GM23338 (cell line): ENCODE measurements at regions not wholly inside any gene's neighbourhood (a gene's known extent, or its start where the extent isn't known, plus 50 kb on each side); places are given as distances from the start of the nearest gene placed in this dataset.
A peak's percentile ranks its signal among the peaks of the same experiment; 100 is the strongest.

Source experiments
- ATAC-seq: fragments of 200-7000 bp; cut with Tn5 transposase; 3 replicates; pipeline ENCODE4 v1.9.1; 2020
- DNase-seq: peaks from one replicate; pipeline ENCODE4 v3.0.0-alpha.2; 2015; ENCODE audit warnings: low spot score
- H2AFZ ChIP-seq: fragments of 200-600 bp; sonication (generic); 2 replicates; pipeline ENCODE4 v1.8.0; 2016; ENCODE audit warnings: antibody characterized with exemption, mild to moderate bottlenecking, moderate library complexity
- H3F3A ChIP-seq: fragments of 200-600 bp; sonication (generic); replicated peaks from 2 replicates; pipeline ENCODE4 v1.8.0; 2017; ENCODE audit warnings: antibody characterized with exemption, mixed run types, low read depth
- H3K27ac ChIP-seq: fragments of 200-600 bp; sonication (generic); 2 replicates; pipeline ENCODE4 v1.6.1; 2016; ENCODE audit warnings: low read depth
- H3K27me3 ChIP-seq: fragments of 200-600 bp; sonication (generic); 2 replicates; pipeline ENCODE4 v1.8.0; 2016; ENCODE audit warnings: mild to moderate bottlenecking, mixed run types, moderate library complexity; ENCODE audit not compliant: insufficient read depth
- H3K36me3 ChIP-seq: fragments of 200-600 bp; sonication (generic); 2 replicates; pipeline ENCODE4 v1.8.0; 2016; ENCODE audit warnings: mild to moderate bottlenecking; ENCODE audit not compliant: insufficient read depth
- H3K4me1 ChIP-seq: fragments of 200-600 bp; sonication (generic); 2 replicates; pipeline ENCODE4 v1.8.0; 2016; ENCODE audit warnings: mild to moderate bottlenecking, moderate library complexity; ENCODE audit not compliant: insufficient read depth
- H3K4me2 ChIP-seq: fragments of 200-600 bp; sonication (generic); 2 replicates; pipeline ENCODE4 v1.7.1; 2017; ENCODE audit warnings: mixed run types
- H3K4me3 ChIP-seq: fragments of 200-600 bp; sonication (generic); 2 replicates; pipeline ENCODE4 v1.6.1; 2016; ENCODE audit warnings: mixed run types
- H3K79me2 ChIP-seq: fragments of 200-600 bp; sonication (generic); replicated peaks from 2 replicates; pipeline ENCODE4 v1.8.0; 2017; ENCODE audit warnings: mild to moderate bottlenecking; ENCODE audit not compliant: insufficient read depth
- H3K9me2 ChIP-seq: fragments of 200-600 bp; sonication (generic); 2 replicates; pipeline ENCODE4 v1.8.0; 2017; ENCODE audit not compliant: insufficient read depth
- H4K20me1 ChIP-seq: fragments of 200-600 bp; sonication (generic); replicated peaks from 2 replicates; pipeline ENCODE4 v1.8.0; 2017; ENCODE audit warnings: mild to moderate bottlenecking; ENCODE audit not compliant: insufficient read depth
- H3K27ac Mint-ChIP-seq: 2 replicates; pipeline ENCODE4 v1.8.0; 2020; ENCODE audit warnings: inconsistent platforms, mild to moderate bottlenecking, moderate library complexity, mixed read lengths
- H3K27me3 Mint-ChIP-seq: 3 replicates; pipeline ENCODE4 v1.8.0; 2022; ENCODE audit warnings: low read depth, mild to moderate bottlenecking, moderate library complexity, mixed read lengths, inconsistent platforms; ENCODE audit not compliant: insufficient read depth, poor library complexity
- H3K36me3 Mint-ChIP-seq: 3 replicates; pipeline ENCODE4 v1.8.0; 2021; ENCODE audit warnings: low read depth, mild to moderate bottlenecking, inconsistent platforms, moderate library complexity, mixed read lengths
- H3K4me1 Mint-ChIP-seq: 3 replicates; pipeline ENCODE4 v1.8.0; 2020; ENCODE audit warnings: mild to moderate bottlenecking, inconsistent platforms, mixed read lengths
- H3K4me3 Mint-ChIP-seq: 3 replicates; pipeline ENCODE4 v1.8.0; 2021; ENCODE audit warnings: moderate library complexity, mild to moderate bottlenecking, inconsistent platforms, mixed read lengths
- H3K9me3 Mint-ChIP-seq: 3 replicates; pipeline ENCODE4 v1.8.0; 2020; ENCODE audit warnings: moderate library complexity, mild to moderate bottlenecking, inconsistent platforms, mixed read lengths
- JUNB ChIP-seq: IDR thresholded peaks from one replicate; pipeline ENCODE4 v1.6.1; 2016; ENCODE audit warnings: antibody characterized with exemption; ENCODE audit not compliant: unreplicated experiment
- NANOG ChIP-seq: IDR thresholded peaks from 2 replicates; pipeline ENCODE4 v1.6.1; 2016; ENCODE audit warnings: antibody characterized with exemption, borderline replicate concordance
- POLR2AphosphoS5 ChIP-seq: IDR thresholded peaks from 2 replicates; pipeline ENCODE4 v1.6.1; 2016; ENCODE audit warnings: antibody characterized with exemption, low read depth
- ZNF114 ChIP-seq: fragments of 250-450 bp; sonication (Bioruptor Pico); IDR thresholded peaks from 2 replicates; pipeline ENCODE4 v1.5.0; 2020; ENCODE audit warnings: mild to moderate bottlenecking, moderate library complexity
- TF ChIP-seq, protein P1 (sequence below), 2 experiments: fragments of 200-600 bp in 1 of 2; sonication (generic) in 1 of 2; conservative IDR thresholded peaks; 2 replicates each; pipeline versions ENCODE4 v1.5.1 to v1.6.1; 2016 to 2017; ENCODE audit warnings: antibody characterized with exemption in 2 of 2, low read depth in 2 of 2, mild to moderate bottlenecking in 2 of 2, moderate library complexity in 1 of 2
- TF ChIP-seq, protein P2 (sequence below): IDR thresholded peaks from 2 replicates; pipeline ENCODE4 v1.6.1; 2016; ENCODE audit warnings: antibody characterized with exemption
- TF ChIP-seq, protein P3 (sequence below): IDR thresholded peaks from one replicate; pipeline ENCODE4 v1.6.1; 2018; ENCODE audit warnings: antibody characterized with exemption; ENCODE audit not compliant: unreplicated experiment

DNA sequence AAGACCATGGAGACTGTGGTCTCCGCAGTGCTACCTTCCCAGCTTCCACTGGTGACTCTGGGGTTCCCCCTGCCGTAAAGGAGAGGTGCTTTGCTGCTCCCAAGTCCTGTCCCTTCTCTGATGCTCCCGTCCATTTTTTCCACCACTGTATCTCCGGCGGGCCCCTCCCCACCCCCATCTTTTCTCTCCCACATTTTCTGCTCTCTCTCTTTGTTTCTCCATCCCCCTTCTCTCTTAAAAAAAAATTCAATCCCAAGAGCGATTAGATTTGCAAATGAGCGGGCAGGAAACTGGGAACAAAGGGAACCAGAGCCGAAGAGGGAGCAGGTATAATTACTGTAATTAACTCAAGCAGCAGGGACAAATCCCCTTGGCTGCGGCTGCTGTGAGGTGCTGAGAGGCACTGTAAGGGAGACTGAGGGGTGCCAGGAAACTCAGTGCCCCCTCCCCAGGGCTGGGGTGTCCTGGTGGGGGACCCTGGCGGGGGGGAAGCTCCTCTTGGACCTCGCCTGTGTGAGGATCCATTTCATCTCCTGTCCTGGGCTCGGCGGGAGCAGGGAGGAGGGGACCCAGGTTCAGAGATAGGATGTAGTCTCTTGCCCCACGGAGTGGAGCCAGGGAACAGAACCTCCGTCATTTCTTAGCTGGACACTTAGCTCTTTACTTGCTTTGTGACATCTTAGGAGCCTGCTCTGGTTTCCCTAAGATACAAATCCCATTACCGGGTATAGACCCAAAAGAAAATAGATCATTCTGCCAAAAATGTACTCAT, 140.4 kb upstream of the NRXN3 start:
- H4K20me1 ChIP-seq, result no peaks in the 10 kb centered on the region
- H3K27me3 ChIP-seq, result no peaks in the 10 kb centered on the region
- peak overlapping the region; percentile 22 for H3K4me3 ChIP-seq
- peak overlapping the region; percentile 31 for H3K4me2 ChIP-seq
- Mint-ChIP-seq H3K27ac (peak overlapping the region; percentile 56), H3K36me3 (peaks cover 5% of the 10 kb centered on the region; the same call in 1 of the 3 replicates), H3K27me3 (peaks cover 6% of the 10 kb centered on the region), H3K4me1 (peaks cover 25% of the 10 kb centered on the region), H3K4me3 (peak overlapping the region; percentile 42; the same call in 2 of the 3 replicates), H3K9me3 (peaks cover 7% of the 10 kb centered on the region; the same call in 2 of the 3 replicates)
- peak; percentile 91 for ATAC-seq
- H3K4me1 ChIP-seq, result peaks cover 19% of the 10 kb centered on the region
- peak; percentile 75 for DNase-seq
- H3K36me3 ChIP-seq, result no peaks in the 10 kb centered on the region
- H3K79me2 ChIP-seq, result no peaks in the 10 kb centered on the region
- H3F3A ChIP-seq, result no peaks in the 10 kb centered on the region
- H2AFZ ChIP-seq, result 0 out of 2 replicates have a peak overlapping the region, but pooled peaks have one; percentile 1
- TF ChIP-seq, protein P1, sequence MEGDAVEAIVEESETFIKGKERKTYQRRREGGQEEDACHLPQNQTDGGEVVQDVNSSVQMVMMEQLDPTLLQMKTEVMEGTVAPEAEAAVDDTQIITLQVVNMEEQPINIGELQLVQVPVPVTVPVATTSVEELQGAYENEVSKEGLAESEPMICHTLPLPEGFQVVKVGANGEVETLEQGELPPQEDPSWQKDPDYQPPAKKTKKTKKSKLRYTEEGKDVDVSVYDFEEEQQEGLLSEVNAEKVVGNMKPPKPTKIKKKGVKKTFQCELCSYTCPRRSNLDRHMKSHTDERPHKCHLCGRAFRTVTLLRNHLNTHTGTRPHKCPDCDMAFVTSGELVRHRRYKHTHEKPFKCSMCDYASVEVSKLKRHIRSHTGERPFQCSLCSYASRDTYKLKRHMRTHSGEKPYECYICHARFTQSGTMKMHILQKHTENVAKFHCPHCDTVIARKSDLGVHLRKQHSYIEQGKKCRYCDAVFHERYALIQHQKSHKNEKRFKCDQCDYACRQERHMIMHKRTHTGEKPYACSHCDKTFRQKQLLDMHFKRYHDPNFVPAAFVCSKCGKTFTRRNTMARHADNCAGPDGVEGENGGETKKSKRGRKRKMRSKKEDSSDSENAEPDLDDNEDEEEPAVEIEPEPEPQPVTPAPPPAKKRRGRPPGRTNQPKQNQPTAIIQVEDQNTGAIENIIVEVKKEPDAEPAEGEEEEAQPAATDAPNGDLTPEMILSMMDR (conservative IDR thresholded peaks at IDR 0.05; ENCODE audit: low read depth in 2 of 2), result peak in 1 of 2 experiments; percentile 18; a peak in 1 of 4 replicates
- TF ChIP-seq, protein P2, sequence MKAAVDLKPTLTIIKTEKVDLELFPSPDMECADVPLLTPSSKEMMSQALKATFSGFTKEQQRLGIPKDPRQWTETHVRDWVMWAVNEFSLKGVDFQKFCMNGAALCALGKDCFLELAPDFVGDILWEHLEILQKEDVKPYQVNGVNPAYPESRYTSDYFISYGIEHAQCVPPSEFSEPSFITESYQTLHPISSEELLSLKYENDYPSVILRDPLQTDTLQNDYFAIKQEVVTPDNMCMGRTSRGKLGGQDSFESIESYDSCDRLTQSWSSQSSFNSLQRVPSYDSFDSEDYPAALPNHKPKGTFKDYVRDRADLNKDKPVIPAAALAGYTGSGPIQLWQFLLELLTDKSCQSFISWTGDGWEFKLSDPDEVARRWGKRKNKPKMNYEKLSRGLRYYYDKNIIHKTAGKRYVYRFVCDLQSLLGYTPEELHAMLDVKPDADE, result 0 out of 2 replicates have a peak, but pooled peaks have one; percentile 20
- TF ChIP-seq NANOG (peak; percentile 76), ZNF114 (CRISPR knock-in tag) (no peak; the same call in 1 of the 2 replicates), JUNB (peak; percentile 25), POLR2AphosphoS5 (peak; percentile 32; the same call in 1 of the 2 replicates)
- TF ChIP-seq, protein P3, sequence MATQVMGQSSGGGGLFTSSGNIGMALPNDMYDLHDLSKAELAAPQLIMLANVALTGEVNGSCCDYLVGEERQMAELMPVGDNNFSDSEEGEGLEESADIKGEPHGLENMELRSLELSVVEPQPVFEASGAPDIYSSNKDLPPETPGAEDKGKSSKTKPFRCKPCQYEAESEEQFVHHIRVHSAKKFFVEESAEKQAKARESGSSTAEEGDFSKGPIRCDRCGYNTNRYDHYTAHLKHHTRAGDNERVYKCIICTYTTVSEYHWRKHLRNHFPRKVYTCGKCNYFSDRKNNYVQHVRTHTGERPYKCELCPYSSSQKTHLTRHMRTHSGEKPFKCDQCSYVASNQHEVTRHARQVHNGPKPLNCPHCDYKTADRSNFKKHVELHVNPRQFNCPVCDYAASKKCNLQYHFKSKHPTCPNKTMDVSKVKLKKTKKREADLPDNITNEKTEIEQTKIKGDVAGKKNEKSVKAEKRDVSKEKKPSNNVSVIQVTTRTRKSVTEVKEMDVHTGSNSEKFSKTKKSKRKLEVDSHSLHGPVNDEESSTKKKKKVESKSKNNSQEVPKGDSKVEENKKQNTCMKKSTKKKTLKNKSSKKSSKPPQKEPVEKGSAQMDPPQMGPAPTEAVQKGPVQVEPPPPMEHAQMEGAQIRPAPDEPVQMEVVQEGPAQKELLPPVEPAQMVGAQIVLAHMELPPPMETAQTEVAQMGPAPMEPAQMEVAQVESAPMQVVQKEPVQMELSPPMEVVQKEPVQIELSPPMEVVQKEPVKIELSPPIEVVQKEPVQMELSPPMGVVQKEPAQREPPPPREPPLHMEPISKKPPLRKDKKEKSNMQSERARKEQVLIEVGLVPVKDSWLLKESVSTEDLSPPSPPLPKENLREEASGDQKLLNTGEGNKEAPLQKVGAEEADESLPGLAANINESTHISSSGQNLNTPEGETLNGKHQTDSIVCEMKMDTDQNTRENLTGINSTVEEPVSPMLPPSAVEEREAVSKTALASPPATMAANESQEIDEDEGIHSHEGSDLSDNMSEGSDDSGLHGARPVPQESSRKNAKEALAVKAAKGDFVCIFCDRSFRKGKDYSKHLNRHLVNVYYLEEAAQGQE, result no peak
- 0 out of 2 replicates have a peak, but pooled peaks cover 22% of the 10 kb centered on the region for H3K9me2 ChIP-seq
- peak overlapping the region; percentile 50 for H3K27ac ChIP-seq

DNA sequence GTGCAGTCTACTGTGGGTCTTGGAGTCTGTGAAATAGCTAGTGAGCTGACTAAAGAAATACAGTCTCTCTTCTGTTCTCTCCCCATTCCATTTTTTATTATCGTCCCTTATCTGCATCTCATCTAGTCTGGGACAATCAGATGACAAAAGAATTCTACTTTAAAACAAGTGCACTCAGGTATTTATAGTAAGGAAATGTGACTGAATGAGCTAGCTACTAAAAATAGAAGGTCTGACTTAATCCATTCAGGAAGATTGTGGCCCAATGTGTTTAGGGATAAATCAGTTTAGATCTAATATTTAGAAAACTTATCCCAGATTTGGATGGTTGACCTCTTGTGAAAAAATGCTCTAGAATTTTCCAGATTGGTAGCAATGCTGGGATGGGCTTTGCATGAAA, 126.8 kb upstream of the NRXN3 start:
- 0 out of 2 replicates have a peak, but pooled peaks cover 6% of the 10 kb centered on the region for H3K9me2 ChIP-seq
- Mint-ChIP-seq H3K4me3 (no peak overlapping the region), H3K4me1 (peaks cover 3% of the 10 kb centered on the region; the same call in 1 of the 3 replicates), H3K27ac (no peak overlapping the region), H3K36me3 (no peaks in the 10 kb centered on the region), H3K9me3 (peaks cover 4% of the 10 kb centered on the region; the same call in 1 of the 3 replicates), H3K27me3 (peaks cover 3% of the 10 kb centered on the region)
- no peaks in the 10 kb centered on the region for H3F3A ChIP-seq
- H3K27me3 ChIP-seq, result no peaks in the 10 kb centered on the region
- H3K79me2 ChIP-seq, result no peaks in the 10 kb centered on the region
- no peaks in the 10 kb centered on the region for H4K20me1 ChIP-seq
- no peak for DNase-seq
- H3K27ac ChIP-seq, result no peak overlapping the region
- no peak for ATAC-seq
- H3K4me2 ChIP-seq, result no peak overlapping the region
- no peaks in the 10 kb centered on the region for H3K36me3 ChIP-seq
- no peaks in the 10 kb centered on the region for H3K4me1 ChIP-seq
- H2AFZ ChIP-seq, result no peak overlapping the region
- H3K4me3 ChIP-seq, result no peak overlapping the region
- TF ChIP-seq, protein P2, result no peak
